GF-D8 (cell line): ENCODE measurements at regions not wholly inside any gene's neighbourhood (a gene's known extent, or its start where the extent isn't known, plus 50 kb on each side); places are given as distances from the start of the nearest gene placed in this dataset.
"Not testable (repeated sequence)": the region's sequence is repeated elsewhere in the genome, so short reads cannot be mapped to it uniquely, and the experiment has no call there.

ENCODE experiments used
- DNase-seq: peaks from one replicate; lab custom pipeline; 2025; lab: John Stamatoyannopoulos, UW

DNA sequence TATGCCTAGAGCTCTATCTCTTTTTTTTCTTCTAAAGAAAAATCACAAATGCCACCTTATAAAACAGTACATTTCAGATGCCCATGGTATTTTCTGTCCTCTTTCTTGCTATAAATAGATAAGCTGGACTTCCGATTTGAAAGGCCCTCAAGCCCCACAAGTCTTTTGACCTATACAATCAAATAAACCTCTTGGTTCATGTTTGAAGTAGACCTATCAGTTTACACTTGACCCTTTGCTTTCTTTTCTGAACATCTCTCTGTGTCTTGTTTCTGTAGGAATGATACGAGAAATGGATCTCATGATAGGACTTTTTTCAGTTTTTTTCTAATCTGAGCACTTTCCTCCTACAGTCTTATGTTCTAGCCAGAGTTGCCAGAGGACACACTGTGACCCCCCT, 327.2 kb downstream of the SOX9 start:
- DNase-seq: no peak

DNA sequence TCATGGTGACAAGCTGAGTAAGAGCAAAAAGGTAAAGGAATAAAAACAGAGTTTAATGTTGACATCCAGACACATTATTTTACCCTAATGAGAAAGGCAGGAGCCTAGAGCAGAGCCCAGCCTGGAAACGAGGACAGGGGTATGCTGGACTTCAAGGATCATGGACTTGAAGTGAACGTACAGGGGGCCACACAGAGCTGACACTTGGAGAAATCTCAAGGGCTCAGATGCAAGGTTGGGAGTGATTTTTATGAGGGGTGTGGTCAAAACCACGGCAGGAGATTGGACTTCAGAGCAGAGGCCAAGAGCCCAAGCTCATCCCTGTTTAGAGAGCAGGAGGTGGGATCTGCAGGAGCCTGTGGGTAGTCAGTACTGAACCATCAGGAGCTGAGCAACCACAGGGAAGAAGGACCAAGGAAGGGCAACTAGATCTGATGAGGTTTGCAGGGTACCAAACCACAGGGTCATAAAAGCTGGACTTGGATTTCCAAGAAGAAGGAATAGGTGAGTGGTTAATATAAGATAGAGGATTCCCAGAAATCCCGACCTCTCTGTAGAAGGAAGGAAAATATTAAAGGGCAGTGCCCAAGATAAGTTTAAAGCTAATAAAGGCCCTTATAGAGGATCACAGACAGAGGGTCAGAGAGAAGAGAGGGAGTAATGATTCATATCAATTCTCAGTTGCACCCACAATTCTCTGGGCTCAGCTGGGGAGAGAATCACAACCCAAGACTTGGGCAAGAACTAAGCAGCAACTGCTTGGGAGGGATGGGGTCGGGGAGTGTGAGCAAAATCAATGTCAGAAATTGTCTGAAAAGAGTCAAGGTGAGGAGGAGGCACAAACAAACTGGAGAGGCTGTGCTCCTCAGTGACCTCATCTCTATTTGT, 331.7 kb downstream of the SOX9 start:
- no peak for DNase-seq

DNA sequence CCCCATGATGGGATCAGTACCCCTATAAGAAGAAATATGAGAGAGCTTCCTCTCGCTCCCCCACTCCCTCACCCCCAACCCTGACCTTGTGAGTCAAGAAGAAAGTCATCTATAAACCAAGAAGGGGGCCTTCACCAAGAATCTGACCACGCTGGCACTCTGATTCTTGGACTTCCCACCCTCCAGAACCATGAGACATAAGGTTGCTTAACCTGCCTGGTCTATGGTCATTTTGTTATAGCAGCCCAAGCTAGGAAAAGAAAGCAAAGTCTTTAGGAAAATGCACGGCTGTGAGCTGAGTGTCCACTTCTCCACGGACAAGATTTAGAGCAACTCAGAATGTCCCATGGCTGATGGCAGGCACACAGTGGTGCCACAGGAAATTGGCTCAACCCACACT, 333.5 kb downstream of the SOX9 start:
- no peak for DNase-seq

DNA sequence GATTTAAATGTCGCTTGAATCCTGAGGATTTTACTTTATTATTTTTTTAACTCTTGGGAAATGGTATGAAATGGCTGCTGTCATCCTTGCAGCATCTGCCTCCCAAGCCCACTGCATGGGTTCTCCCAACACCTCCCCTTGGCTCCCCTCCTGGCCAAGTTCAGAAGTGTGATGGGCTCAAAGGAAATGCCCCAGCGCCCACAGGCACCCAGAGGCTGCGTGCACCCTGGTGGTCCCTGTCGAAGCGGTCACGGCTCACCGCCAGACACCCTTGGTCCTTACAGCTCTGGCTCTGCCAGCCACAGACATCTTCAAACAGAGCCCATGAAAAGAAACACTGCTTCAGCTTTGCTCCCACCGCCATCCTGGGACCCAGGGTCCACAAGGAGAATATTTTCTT, 334.7 kb downstream of the SOX9 start:
- no peak for DNase-seq

DNA sequence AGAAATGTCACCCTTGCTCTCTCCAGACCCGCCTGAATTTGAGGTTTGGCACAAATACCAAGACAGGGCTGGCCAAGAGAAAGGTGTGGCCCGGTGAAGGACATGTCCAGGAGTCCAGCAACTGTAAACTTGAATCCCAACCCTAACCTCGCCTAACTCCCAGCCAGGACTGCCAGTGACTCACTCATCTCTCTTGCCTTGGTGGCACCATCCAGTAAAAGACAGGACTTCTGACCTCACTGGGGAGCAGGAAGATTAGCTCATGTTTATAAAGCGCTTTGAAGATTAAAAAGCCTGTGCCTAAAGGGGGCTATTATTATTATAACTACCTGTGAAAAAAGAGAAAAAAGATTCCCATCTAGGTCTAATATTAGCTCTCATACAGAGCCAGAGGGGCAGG, 335.3 kb downstream of the SOX9 start:
- no peak for DNase-seq

DNA sequence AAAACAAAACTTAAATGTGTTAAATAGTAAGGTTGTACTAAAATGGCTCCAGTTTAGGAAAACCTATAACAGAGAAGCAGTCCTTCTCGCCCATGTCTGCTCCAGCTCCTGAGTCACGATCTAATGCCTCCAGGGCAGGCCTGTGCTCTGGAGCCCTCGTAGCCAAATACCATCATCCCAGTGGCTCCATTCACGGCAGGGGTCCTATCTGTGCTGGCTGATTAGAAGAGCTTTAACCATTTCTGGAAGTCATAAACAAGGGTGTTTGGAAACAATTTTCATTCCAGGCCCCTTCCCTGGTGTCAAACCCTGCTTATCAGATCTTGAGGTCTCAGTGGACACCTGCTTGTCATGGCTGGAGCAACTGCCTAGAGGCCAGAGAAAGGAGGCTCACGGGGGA, 336.9 kb downstream of the SOX9 start:
- DNase-seq: no peak

DNA sequence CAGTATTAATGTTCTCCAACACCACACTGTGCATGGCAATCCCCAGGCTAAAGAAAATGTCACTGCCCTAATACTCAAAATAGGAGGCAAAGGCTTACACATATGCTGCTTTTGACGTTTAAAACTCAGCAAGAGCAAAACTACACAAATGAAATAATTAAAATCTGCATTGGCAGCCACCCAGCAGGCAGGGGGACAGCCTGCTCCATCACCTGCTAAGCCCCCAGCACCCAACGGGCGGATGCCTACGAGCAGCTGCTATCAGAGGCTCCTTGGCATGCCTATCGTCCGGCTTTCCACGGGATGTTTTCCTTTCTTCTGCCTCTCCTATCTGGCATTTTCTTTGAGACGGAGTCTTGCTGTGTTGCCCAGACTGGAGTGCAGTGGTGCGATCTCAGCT, 337.5 kb downstream of the SOX9 start:
- no peak for DNase-seq

DNA sequence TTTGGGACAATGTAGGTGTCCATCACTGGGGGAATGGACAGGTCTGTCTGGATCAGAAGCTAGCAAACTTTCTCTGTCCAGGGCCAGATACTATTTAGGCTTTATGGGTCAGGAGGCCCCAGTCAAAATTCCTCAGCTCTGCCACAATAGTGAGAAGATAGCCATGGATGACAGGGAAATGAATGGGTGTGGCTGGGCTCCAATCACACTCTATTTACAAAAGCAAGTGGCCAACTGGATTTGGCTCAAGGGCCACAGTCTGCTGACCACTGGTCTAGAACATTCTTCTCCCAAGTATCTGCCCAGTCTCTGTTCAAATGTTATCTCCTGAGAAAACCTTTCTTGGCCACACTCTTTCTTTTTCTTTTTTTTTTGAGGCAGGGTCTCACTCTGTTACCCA, 339.9 kb downstream of the SOX9 start:
- no peak for DNase-seq

GRCh38 chr17:72461757-72462156, 340.9 kb downstream of the SOX9 start:
- DNase-seq: no peak

DNA sequence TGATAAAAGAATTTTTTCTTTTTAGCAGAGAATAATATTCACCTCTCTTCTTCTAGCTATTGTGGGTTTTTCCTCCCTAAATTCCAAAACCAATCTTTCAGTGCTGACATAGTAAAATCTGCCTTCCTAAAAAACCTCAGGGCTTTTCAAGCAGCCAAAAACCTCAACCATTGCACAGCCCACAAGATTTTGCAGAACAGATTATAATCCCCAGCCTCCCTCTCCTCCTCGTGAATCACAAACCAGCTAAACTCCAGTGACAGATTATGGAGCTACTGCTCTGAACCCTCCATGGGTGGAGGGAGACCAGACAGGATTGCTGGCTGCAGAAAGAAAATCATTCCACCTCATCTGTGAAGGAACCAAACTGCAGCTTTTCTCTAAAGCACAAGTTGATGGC, 341.6 kb downstream of the SOX9 start:
- no peak for DNase-seq

GRCh38 chr17:72462814-72463213, 342.0 kb downstream of the SOX9 start:
- DNase-seq: no peak

GRCh38 chr17:72463287-72464102, 342.7 kb downstream of the SOX9 start:
- no peak for DNase-seq

- not testable (repeated sequence) for DNase-seq
Measured at GRCh38 chr17:72464221-72464620, 343.4 kb downstream of the SOX9 start.

DNA sequence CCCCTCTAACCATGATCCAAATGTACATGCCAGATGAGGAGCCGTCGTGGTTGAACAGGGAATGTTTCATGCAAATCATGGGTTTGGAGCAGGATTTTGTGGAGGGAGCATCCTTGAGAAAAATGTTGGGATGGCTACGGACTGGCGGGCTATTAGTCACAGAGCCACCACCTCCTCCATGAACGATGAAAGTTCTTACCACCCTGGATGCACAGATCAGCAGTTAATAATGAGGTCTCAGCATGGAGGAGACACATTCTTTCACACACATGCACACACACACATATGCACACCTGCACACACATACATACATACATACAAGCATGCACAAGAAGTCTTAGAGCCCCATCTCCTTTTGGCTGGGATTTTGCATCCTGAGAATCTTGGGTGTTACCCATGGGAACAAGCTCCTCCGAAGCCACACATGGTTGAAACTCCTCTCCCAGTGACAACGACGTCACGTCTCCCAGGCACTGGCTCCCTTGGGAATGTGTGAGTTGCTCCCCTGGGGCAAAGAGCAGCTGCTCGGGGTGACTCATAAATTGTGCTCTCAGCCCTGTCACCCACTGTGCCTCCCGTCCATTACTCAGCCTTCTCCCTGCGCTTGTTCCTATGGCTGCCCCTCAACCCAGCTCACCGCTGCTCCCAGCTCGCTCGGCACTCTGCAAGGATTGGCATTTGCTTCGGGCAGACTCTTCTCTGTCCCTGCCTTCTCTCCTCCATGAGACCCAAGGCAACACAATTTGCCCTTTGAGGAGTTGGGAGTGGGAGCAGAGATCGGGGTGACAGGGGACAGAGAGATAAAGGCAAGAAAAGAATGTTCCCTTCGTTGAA, 344.6 kb downstream of the SOX9 start:
- no peak for DNase-seq

DNA sequence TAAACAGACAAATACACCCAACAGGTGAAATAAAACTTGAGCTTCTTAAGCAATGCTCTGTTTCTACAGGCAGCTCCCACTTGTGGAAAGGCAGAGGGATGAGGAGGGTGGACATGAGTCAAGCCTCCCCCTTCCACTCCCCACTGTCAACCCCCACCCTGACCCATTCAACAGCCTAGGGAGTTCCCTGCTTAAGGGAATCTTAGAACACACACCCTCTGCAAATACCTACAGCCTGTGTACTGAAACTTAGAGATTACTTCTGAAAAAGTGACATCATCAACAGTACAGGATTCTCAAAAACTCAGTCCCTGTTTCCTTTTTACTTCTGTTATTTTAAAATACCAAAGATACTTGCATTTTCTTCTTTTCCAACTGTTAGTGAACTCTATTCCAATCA, 345.4 kb downstream of the SOX9 start:
- no peak for DNase-seq

DNA sequence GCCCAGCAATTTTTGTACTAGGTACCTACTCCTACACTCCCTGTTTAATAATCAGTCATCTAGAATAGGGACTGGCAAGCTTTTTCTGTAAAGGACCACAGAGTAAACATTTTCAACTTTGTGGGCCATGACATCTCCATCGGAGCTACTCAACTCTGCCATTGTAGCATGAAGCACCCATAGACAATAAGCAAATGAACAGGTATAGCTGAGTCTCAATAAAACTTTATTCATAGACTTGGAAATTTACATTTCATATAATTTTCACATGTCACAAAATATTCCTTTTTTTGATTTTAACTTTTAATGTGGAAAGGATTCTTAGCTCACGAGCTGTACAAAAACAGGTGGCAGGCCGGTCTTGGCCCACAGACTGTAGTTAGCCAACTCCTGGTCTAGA, 345.8 kb downstream of the SOX9 start:
- DNase-seq: no peak

DNA sequence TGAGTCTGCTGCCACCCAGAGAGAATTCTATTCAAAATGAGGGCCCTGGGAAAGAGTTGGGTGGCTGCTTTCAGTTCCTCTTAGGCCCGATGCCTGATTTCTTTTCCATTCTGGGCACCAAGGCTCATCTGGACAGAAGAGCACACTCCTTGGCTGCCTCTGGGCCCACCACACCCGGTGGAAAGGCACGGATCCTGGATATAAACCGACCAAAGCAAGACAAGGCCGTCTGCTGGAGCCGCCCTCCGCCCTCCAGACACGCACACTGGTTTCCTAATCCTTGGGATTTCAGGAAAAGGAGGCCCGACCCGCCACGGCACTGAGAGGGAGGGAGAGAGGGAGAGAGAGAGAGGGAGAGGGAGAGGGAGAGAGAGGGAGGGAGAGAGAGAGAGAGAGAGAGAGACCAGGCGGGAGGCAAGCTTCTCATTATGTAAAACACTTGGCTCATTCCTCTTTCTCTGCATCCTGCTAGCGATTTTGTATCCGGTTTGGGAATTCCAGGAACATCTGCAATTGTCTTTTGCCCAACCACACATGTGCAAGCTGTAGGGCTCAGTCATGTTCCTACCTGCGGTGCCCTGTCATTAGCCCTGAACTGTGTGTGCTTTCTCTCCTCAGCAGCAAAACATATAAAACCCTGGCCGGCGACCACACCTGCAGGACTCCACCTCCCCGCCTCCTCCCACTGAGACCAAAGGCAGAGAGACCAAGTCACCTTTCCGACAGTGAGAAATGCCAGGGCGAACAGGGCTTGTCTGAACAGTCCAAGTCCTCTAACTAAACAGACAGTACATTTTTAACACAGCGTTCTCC, 347.2 kb downstream of the SOX9 start:
- DNase-seq: no peak

- no peak for DNase-seq
Measured at GRCh38 chr17:72468841-72469240, 348.0 kb downstream of the SOX9 start.

DNA sequence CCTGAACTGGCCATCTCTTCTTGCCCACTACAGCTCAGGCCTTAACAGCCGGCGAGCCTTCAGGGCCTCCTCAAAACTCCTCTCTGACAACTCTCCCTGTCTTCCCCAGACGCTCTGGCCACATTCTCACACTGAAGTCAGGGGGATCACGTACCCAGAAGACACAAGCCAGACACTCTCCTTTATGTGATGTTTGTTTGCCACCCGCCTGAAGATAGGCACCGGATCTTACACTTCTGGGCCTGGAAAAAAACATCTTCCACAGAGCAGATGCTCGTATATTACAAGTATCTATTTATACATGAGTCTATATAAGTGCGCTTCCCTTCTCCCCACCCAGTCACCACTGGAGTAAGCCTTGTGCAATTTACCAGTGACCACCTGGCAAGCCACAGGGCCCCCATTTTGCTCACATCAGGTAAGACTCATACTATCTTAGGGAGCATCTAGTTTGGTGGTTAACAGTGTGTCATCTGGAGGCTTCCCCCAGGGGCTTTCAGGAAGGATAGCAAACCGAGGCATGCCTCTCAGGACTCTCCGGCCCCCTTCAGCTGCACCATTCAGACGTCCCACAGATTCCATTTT, 349.4 kb downstream of the SOX9 start:
- no peak for DNase-seq

GRCh38 chr17:72470734-72471133, 349.9 kb downstream of the SOX9 start:
- no peak for DNase-seq

DNA sequence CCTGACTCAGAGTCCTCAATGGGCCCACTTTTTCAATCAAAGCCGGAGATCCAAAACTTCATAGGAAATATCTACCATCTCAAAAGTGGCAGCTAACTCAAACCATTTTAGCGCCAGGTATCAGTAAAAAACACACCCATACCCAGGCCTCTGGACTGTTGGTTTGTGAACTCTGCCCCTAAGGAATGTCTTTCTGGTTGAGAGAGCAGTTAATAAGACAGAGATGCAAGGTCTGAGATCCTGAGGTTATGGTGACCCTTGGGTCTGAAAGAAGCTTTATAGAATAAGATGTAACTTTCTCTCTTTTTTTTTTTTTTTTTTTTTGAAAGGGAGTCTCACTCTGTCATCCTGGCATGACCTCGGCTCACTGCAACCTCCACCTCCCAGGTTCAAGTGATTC, 350.5 kb downstream of the SOX9 start:
- no peak for DNase-seq
